Heart left ventricle (tissue), 13 donors: ENCODE measurements at regions not wholly inside any gene's neighbourhood (a gene's known extent, or its start where the extent isn't known, plus 50 kb on each side); places are given as distances from the start of the nearest gene placed in this dataset.

ENCODE experiments used
- CTCF ChIP-seq, 12 donors: fragments of 200-600 bp; sonication (generic) in 4 of 12; IDR thresholded peaks; one replicate each; pipeline versions ENCODE4 v1.5.0 to v1.8.0; 2018 to 2022; ENCODE audit warnings: antibody characterized with exemption in 12 of 12, mild to moderate bottlenecking in 5 of 12
- POLR2A ChIP-seq, 2 donors: fragments of 450-650 bp; IDR thresholded peaks; one replicate each; pipeline ENCODE4 v1.6.1; 2017; ENCODE audit warnings: antibody characterized with exemption in 2 of 2, mild to moderate bottlenecking in 2 of 2, moderate library complexity in 2 of 2
- donor health status: ischemic (EF 13 %, LVEDD 7.1; RV severe dilation, severe dysfunction).
- donor health status: DM: no; HTN: yes; CAD: no.
- donor health status: DM: no; HTN: no; CAD: no.
- donor health status: ischemic (EF 25% LVEDD 6.9; RV normal size, moderate dysfunction).
- donor health status: ischemic (EF 25% LVEDD 5.7; RV mildly dilated, moderate dysfunction).
- donor health status: ischemic (EF 35%, LVEDD 5.7; RV mildly dilated, moderate dysfunction).
- donor health status: nonischemic (EF 11% LVEDD 7.7; RV severe dilation, severe dysfunction).
- donor health status: DM: yes; HTN: yes; CAD: no.
- donor health status: PGD.
- donor health status: ischemic (EF 29% LVEDD 5.4; RV normal size, mild dysfunction).
- donor health status: nonischemic (EF 23%, LVEDD 6.1; RV moderate dilation, normal function).

GRCh38 chr5:68918306-68918705, 175.5 kb upstream of the SLC30A5 start:
- TF ChIP-seq CTCF (IDR thresholded peaks at IDR 0.05) (no peak), POLR2A (IDR thresholded peaks at IDR 0.05) (no peak)
